HL-60 (cell line): ENCODE measurements at regions not wholly inside any gene's neighbourhood (a gene's known extent, or its start where the extent isn't known, plus 50 kb on each side); places are given as distances from the start of the nearest gene placed in this dataset.

Experiments
- DNase-seq, 2 experiments: peaks; one replicate each; pipeline ENCODE4 v3.0.0-alpha.2; 2010 to 2020; ENCODE audit warnings: low read depth in 1 of 2, low spot score in 1 of 2
- H3K27ac ChIP-seq: fragments of 250-450 bp; sonication (Bioruptor Pico); replicated peaks from 2 replicates; pipeline ENCODE4 v1.5.1; 2020; ENCODE audit warnings: mild to moderate bottlenecking, moderate library complexity
- H3K27me3 ChIP-seq: fragments of 250-450 bp; sonication (Bioruptor Pico); 2 replicates; pipeline ENCODE4 v1.5.1; 2021; ENCODE audit warnings: mild to moderate bottlenecking, moderate library complexity; ENCODE audit not compliant: insufficient read depth, poor library complexity, severe bottlenecking
- H3K4me3 ChIP-seq: replicated peaks from 2 replicates; pipeline ENCODE4 v1.5.1; 2011; ENCODE audit warnings: mild to moderate bottlenecking, control low read depth, low read length; ENCODE audit not compliant: insufficient read depth
- GABPA ChIP-seq: IDR thresholded peaks from 2 replicates; pipeline ENCODE4 v1.6.1; 2012; ENCODE audit warnings: low read depth
- POLR2AphosphoS5 ChIP-seq: IDR thresholded peaks from 2 replicates; pipeline ENCODE4 v1.6.1; 2012; ENCODE audit warnings: low read depth
- SPI1 ChIP-seq: IDR thresholded peaks from 2 replicates; pipeline ENCODE4 v1.6.1; 2012; ENCODE audit warnings: low read depth, mild to moderate bottlenecking, borderline replicate concordance
- TF ChIP-seq, protein P1 (sequence below): IDR thresholded peaks from one replicate; pipeline ENCODE4 v1.5.1; 2011; ENCODE audit warnings: low read length, control low read depth, inconsistent platforms; ENCODE audit not compliant: insufficient read depth
- TF ChIP-seq, protein P2 (sequence below): IDR thresholded peaks from 2 replicates; pipeline ENCODE4 v1.6.1; 2012; ENCODE audit warnings: low read depth; ENCODE audit not compliant: insufficient replicate concordance

DNA sequence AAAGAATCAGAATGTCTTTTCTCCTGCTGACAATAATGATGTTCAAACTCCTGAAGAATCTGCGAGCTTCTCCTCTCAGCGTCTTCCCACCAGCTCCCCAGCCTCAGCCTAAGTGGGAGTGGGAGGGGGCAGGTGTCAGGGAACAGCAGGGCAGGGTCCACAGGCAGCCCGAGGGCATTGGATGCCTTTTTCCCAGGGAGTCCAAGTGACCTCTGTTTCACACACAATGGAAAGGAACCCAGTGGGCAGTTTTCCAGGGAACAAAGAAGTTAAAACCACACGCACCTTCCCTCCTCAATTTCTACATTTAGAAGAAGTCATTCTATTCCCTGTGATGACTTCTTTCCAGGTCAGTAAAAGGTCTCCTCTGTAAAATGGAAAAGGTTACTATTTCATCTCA lies 278.5 kb downstream of the PARM1 start:
- no peak for TF ChIP-seq SPI1
- no peak for TF ChIP-seq GABPA
- TF ChIP-seq, protein P1, sequence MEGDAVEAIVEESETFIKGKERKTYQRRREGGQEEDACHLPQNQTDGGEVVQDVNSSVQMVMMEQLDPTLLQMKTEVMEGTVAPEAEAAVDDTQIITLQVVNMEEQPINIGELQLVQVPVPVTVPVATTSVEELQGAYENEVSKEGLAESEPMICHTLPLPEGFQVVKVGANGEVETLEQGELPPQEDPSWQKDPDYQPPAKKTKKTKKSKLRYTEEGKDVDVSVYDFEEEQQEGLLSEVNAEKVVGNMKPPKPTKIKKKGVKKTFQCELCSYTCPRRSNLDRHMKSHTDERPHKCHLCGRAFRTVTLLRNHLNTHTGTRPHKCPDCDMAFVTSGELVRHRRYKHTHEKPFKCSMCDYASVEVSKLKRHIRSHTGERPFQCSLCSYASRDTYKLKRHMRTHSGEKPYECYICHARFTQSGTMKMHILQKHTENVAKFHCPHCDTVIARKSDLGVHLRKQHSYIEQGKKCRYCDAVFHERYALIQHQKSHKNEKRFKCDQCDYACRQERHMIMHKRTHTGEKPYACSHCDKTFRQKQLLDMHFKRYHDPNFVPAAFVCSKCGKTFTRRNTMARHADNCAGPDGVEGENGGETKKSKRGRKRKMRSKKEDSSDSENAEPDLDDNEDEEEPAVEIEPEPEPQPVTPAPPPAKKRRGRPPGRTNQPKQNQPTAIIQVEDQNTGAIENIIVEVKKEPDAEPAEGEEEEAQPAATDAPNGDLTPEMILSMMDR = no peak
- no peak for TF ChIP-seq POLR2AphosphoS5
- TF ChIP-seq, protein P2, sequence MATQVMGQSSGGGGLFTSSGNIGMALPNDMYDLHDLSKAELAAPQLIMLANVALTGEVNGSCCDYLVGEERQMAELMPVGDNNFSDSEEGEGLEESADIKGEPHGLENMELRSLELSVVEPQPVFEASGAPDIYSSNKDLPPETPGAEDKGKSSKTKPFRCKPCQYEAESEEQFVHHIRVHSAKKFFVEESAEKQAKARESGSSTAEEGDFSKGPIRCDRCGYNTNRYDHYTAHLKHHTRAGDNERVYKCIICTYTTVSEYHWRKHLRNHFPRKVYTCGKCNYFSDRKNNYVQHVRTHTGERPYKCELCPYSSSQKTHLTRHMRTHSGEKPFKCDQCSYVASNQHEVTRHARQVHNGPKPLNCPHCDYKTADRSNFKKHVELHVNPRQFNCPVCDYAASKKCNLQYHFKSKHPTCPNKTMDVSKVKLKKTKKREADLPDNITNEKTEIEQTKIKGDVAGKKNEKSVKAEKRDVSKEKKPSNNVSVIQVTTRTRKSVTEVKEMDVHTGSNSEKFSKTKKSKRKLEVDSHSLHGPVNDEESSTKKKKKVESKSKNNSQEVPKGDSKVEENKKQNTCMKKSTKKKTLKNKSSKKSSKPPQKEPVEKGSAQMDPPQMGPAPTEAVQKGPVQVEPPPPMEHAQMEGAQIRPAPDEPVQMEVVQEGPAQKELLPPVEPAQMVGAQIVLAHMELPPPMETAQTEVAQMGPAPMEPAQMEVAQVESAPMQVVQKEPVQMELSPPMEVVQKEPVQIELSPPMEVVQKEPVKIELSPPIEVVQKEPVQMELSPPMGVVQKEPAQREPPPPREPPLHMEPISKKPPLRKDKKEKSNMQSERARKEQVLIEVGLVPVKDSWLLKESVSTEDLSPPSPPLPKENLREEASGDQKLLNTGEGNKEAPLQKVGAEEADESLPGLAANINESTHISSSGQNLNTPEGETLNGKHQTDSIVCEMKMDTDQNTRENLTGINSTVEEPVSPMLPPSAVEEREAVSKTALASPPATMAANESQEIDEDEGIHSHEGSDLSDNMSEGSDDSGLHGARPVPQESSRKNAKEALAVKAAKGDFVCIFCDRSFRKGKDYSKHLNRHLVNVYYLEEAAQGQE = no peak
- Histone ChIP-seq H3K4me3 (no peak overlapping the region), H3K27me3 (no peaks in the 10 kb centered on the region), H3K27ac (no peak overlapping the region)
- no peak for DNase-seq

DNA sequence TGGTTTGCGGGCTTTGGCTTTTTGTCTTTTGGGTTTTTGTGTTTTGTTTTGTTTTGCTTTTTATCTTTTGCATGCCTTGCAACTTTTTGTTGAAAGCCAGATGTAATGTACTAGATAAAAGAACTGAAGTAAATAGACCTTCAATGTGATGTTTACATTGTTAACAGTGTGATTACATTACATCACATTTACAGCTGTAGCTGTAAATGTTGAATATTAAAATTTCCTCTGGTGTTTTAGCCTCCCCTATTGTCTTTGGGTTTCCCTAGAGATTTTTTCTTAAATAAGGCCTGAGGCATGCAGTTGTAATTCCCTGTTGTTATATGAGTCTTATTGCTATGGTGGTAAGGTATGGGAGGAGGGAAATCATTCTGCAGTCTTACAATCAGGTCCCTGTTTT lies 275.0 kb downstream of the PARM1 start:
- no peak for DNase-seq
- Histone ChIP-seq H3K27me3 (no peaks in the 10 kb centered on the region), H3K27ac (no peak overlapping the region), H3K4me3 (no peak overlapping the region)
- no peak for TF ChIP-seq SPI1
- TF ChIP-seq GABPA = no peak
- TF ChIP-seq, protein P1 = no peak
- no peak for TF ChIP-seq POLR2AphosphoS5
- TF ChIP-seq, protein P2 = no peak

DNA sequence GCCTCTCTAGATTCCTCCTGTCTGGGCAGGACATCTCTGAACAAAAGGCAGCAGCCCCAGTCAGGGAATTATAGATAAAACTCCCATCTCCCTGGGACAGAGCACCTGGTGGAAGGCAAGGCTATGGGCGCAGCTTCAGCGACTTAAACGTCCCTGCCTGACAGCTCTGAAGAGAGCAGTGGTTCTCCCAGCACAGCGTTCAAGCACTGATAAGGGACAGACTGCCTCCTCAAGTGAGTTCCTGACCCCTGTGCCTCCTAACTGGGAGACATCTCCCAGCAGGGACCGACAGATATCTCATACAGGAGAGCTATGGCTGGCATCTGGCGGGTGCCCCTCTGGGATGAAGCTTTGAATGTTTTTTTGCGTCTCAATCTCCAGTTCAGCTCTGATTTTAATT lies 262.2 kb downstream of the PARM1 start:
- TF ChIP-seq POLR2AphosphoS5 (no peak), GABPA (no peak), SPI1 (no peak)
- TF ChIP-seq, protein P1 = no peak
- TF ChIP-seq, protein P2 = no peak
- Histone ChIP-seq H3K27ac (no peak overlapping the region), H3K27me3 (no peaks in the 10 kb centered on the region), H3K4me3 (no peak overlapping the region)
- no peak for DNase-seq
